HG03521 (cell line): ENCODE measurements at regions not wholly inside any gene's neighbourhood (a gene's known extent, or its start where the extent isn't known, plus 50 kb on each side); places are given as distances from the start of the nearest gene placed in this dataset.
"Not testable (repeated sequence)": the region's sequence is repeated elsewhere in the genome, so short reads cannot be mapped to it uniquely, and the experiment has no call there.

Experiments
- ATAC-seq: cut with Tn5 transposase; IDR thresholded peaks from one replicate; pipeline ENCODE4 v1.9.1; 2021; ENCODE audit warnings: mild to moderate bottlenecking, moderate library complexity; ENCODE audit not compliant: unreplicated experiment

DNA sequence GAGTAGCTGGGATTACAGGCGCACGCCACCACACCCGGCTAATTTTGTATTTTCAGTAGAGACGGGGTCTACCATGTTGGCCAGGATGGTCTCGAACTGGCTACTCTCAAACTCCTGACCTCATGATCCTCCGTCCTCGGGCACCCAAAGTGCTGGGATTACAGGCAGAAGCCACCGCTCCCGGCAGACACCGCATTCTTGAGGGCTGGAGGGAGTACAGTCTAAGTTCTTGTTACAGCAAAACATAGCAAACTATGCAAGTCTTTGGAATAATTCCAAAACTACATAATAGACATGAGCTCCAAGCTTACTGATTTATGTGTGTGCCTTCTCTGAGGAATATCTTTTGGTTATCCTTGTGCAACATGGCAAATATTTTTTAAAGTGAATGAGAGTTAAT lies 299.1 kb upstream of the ZNF658 start:
- not testable (repeated sequence) for ATAC-seq

GRCh38 chr9:66631521-66632046 lies 268.9 kb upstream of the ZNF658 start:
- not testable (repeated sequence) for ATAC-seq

DNA sequence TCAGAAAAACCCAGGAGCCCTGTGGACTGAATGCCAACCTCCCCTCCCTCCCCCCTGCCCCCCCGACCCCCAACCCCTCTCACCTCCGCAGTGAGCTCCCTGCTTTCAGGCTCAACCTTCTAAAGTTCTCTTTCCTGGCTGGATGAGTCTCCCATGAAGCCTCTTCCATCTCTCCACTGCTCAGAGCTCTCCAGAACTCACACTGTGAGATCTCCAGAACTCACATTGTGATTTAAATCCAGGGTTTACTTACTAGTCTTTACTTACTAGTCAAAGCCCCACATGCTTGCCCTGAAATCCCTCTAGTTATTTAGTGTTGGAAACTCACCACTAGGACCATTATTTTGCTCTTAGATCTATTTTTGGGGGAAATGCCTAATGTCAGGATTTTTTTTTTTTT lies 252.8 kb upstream of the ZNF658 start:
- not testable (repeated sequence) for ATAC-seq

DNA sequence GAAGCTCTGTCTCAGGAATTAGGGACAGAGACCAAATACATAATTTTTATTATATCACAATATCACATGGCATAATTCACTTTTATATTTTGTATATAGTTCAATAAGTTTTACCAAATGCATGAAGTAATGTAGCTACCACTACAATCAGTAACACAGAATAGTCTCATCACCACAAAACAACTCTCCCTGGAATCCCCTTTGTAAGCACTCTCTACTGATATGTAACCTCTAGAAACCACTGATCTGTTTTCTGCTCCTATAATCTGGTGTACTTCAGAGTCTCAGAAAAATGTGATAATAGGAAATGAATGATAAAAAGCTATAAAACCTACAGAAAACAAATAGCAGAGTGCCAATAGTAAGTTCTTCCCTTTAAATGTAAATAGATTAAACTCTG lies 210.3 kb upstream of the ZNF658 start:
- not testable (repeated sequence) for ATAC-seq

DNA sequence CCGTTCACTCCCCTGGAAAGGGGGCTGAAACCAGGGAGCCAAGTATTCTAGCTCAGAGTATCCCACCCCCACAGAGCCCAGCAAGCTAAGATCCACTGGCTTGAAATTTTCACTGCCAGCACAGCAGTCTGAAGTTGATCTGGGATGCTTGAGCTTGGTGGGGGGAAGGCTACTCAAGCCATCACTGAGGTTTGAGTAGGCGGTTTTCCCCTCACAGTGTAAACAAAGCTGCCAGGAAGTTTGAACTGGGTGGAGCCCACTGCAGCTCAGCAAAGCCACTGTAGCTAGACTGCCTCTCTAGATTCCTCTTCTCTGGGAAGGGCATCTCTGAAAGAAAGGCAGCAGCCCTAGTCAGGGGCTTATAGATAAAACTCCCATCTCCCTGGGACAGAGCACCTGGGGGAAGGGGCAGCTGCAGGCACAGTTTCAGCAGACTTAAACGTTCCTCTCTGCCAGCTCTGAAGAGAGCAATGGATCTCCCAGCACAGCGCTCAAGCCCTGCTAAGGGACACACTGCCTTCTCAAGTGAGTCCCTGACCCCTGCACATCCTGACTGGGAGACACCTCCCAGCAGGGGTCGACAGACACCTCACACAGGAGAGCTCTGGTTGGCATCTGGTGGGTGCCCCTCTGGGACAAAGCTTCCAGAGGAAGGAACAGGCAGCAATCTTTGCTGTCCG lies 204.8 kb upstream of the ZNF658 start:
- not testable (repeated sequence) for ATAC-seq

DNA sequence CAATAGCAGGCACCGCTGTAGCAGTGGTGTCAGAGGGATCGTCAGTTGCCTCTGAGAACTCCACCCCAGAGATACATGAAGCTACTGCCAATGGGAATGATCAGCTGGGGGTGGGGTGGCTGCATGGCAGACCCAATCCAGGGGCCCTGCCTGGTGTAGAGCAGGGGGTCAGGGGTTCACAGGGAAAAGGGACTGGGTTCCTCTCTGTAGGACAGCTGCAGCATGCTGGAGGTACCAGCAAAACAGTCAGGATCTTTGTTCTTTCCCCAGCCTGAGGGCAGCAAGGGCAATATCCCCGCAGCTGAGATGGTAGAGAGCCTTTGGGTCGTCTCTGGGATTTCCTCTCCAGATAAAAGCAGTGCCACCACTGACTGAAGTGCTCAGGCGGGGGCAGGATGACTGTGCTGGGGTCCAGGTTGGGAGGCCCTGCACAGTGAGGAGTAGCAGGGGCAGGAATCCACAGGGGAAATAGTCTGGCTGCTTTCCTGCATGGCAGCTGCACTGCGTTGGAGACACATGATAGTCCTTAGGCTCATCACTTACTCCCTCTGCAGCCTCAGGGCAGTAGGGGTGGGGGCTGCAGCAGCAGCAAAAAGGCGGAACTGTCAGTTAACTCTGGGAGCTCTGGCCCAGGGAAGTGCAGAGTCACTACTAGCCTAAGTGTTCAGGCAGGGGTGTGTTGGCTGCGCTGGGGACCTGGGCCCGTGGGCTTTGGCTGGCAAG lies 203.0 kb upstream of the ZNF658 start:
- ATAC-seq = not testable (repeated sequence)

DNA sequence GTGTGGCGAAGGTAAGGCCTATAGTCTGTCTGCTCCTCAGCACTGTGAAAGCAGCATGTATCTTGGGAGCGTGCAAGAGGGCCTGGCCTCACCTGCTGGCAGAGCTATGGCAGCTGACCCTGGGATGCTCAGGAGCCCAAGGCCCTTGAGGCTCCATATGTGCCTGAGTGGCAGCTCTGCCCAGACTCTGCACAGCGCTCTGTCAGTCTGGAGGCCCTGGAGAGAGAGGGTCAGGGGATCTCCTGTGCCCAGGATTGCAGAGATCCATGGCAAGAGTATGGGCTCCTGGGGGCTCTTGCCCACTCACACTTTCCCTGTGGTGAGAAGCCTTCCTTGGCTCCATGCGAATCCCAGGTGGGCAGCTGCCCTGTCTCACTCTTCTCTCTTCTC lies 202.5 kb upstream of the ZNF658 start:
- ATAC-seq = not testable (repeated sequence)

- not testable (repeated sequence) for ATAC-seq
Observed at GRCh38 chr9:66701411-66702377, 198.8 kb upstream of the ZNF658 start.

DNA sequence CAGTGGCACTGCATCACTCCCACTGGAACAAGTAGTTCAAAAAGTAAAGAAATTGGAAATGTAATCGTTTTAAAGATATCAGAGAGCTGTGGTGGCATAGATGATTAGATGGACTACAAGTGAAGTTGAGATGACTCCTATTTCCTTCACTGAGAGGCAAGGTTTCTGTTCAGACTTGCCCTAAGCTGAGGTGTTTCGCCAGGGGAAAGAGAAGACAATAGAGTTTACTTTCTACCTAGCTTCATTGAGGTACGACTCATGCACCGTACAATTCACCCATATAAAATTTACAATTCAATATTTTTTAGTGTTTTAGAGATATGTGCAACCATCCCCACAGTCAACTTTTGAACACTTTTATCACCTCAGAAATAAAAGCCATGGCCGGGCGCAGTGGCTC lies 189.0 kb upstream of the ZNF658 start:
- ATAC-seq = not testable (repeated sequence)

DNA sequence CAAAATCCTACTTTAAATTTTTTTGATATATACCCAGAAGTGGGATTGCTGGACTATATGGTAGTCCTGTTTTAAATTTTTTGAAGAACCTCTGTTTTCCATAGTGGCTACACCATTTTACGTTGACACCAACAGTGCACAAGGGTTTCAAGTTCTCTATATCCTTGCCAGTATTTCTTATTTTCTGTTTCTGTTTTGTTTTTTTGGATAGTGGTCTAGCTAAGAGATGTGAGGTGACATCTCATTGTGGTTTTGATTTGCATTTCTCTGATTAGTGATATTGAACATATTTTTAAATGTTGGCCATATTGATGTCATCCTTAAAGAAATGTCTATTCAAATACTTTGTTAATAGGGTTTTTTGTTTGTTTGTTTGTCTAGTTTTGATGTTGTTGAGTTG lies 187.7 kb upstream of the ZNF658 start:
- ATAC-seq = peak; percentile 92

- not testable (repeated sequence) for ATAC-seq
Observed at GRCh38 chr9:66713552-66713951, 187.0 kb upstream of the ZNF658 start.

DNA sequence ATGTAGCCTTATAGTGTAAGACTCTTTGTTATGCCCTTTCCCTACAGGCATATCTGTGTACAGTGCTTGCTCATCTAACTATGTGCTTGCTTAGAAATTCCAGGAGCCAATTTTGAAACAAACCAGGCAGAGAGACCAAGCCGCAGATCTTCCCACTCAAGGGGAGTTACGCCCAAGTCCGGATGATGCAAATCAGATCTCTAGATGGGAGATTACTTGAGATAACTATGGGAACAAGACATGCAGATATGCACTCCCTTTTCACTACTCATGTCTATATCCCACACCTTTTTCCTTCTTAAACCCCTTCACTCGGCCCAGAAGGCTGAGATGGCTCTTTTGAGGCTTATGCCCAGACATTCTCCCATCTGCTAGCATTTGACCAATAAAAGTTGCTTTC lies 179.7 kb upstream of the ZNF658 start:
- ATAC-seq = not testable (repeated sequence)

DNA sequence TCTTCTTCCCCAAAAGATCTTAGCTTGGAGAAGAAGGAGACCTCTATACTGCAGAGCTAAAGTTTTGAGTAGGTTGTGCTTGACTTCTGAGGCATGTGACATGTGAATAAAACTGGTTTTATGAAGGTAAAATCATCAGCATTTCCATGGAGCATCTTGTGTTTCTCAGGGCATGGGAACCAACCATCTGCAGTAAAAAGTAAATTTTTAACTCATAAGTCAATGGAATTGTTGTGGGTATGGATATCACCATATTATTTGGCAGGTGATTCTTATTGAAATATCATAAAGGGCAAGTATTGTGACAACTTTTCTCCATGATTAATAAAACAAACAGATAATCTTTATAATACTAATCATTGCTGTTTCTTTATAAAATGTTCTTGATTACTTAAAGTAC lies 173.0 kb upstream of the ZNF658 start:
- ATAC-seq = not testable (repeated sequence)

GRCh38 chr9:66736686-66737085 lies 163.8 kb upstream of the ZNF658 start:
- ATAC-seq = not testable (repeated sequence)

DNA sequence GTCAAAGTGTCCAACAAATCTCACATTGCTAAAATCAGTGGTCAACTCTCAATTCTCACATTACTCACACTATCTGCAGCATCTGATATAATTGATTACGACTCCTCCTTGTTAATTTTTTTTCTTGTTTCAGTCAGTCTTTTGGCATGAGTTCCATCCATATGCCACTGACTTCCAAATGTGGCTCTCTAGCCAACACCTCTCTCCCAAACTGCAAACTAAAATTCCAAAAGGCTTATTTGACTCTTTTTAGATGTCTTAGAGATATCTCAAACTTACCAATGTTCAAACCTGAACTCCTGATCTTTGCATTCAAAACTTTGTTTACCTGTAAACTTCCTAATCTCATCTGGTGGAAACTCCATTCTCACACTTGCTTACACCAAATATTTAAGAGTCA lies 162.1 kb upstream of the ZNF658 start:
- ATAC-seq = not testable (repeated sequence)

DNA sequence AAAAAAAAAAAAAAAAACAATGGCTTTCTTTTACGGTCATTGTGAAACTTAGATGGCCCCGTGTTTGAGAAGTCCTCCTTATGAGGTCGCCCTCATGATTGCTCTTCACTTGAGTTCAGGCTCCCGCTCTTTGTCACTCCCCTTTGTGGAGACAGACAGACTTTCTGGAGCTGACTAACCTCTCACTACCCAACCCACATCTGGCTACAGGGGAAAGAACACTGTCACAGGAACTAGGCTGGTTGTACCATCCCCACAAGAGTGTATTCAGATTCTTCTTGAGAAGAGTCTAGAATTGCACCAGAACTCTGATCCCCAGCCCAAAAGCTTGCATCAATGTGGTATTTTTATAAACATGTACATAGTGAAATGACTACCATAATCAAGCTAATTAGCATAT lies 160.4 kb upstream of the ZNF658 start:
- ATAC-seq = not testable (repeated sequence)

- not testable (repeated sequence) for ATAC-seq
Observed at GRCh38 chr9:66745846-66746245, 154.7 kb upstream of the ZNF658 start.

DNA sequence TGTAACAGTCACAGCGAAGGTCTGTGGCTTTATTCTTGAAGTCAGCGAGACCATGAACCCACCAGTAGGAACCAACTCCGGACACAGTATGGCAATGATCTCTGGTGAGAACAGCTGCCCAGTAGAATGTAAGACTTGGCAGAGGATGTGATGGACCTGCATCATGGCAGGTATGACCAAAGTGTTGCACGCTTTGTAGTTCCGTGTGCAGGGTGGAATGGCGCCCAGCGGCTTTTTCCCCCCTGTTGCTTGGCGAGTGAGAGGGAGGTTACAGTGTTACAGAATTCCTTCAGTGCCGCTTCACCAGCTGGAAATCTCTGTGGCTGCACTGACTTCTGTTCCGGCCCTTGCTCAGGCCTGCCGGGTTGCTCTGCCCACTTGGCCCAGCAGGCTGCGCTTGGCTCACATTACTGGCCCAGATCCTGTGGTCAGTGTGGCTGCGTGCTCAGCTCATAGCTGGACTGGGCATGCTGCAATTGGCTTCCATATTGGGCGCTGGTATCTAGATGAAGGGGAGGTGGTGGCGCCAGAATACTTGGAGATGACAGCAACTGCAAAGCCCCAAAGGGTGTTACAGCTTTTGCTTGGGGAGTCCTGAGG lies 148.1 kb upstream of the ZNF658 start:
- ATAC-seq = not testable (repeated sequence)

DNA sequence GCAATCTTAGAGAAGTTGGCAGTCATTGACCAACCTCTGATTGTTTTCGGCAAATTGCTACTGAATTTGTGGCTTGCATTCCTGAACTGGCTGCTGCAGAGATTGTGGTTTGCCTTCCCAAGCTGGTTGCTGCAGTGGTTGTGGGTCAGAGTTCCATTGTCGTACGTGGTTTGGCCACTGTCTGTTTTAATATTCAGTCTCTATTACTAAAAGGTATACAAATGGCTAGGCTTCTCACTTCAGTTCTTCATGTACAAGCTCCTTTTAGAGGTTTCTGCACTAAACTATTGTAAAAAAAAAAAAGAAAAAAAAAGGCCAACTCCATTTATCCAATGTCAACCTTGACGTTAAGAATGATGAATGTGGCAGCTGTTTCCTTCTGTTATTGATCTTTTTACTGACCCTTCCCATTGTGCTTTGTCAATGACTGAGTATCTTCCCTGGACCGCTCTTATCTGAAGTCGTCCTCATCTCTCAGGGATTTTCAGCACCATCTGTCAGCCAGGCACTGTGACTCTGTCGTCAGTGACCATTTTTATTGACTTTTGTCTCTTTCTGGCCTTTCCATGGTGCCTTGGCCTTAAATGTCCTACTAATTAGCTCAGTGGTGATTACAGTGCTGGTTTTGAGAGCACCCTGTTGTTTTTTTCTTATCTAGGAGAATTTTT lies 140.6 kb upstream of the ZNF658 start:
- ATAC-seq = not testable (repeated sequence)
